Right atrium auricular region (tissue), 2 donors: ENCODE measurements at regions not wholly inside any gene's neighbourhood (a gene's known extent, or its start where the extent isn't known, plus 50 kb on each side); places are given as distances from the start of the nearest gene placed in this dataset.
"Not testable (repeated sequence)": the region's sequence is repeated elsewhere in the genome, so short reads cannot be mapped to it uniquely, and the experiment has no call there.

Experiments used
- DNase-seq: peaks from one replicate; pipeline ENCODE4 v3.0.0-alpha.2; 2019; ENCODE audit warnings: low spot score
- H3K27ac ChIP-seq, 2 donors: fragments of 200-600 bp; sonication (generic); 1 replicate in 1 of 2; 2 replicates in 1 of 2; pipeline ENCODE4 v1.5.1; 2016 to 2019
- H3K27me3 ChIP-seq, 2 donors: fragments of 200-600 bp; sonication (generic); one replicate each; pipeline versions ENCODE4 v1.5.1 to v1.6.0; 2017 to 2019
- H3K36me3 ChIP-seq: fragments of 200-600 bp; sonication (generic); one replicate; pipeline ENCODE4 v1.5.1; 2016
- H3K4me1 ChIP-seq, 2 donors: fragments of 200-600 bp; sonication (generic); one replicate each; pipeline versions ENCODE4 v1.5.1 to v1.6.0; 2017 to 2019
- H3K4me3 ChIP-seq, 2 donors: fragments of 200-600 bp; sonication (generic); 1 replicate in 1 of 2; 2 replicates in 1 of 2; pipeline ENCODE4 v1.5.1; 2017 to 2019; ENCODE audit warnings: mild to moderate bottlenecking in 1 of 2, moderate library complexity in 1 of 2
- H3K9me3 ChIP-seq, 2 donors: fragments of 200-600 bp; sonication (generic); one replicate each; pipeline ENCODE4 v1.5.1; 2019
- TF ChIP-seq, protein P1 (sequence below), 2 donors: fragments of 200-600 bp; sonication (generic); IDR thresholded peaks; one replicate each; pipeline ENCODE4 v1.5.1; 2019; ENCODE audit warnings: antibody characterized with exemption in 2 of 2

DNA sequence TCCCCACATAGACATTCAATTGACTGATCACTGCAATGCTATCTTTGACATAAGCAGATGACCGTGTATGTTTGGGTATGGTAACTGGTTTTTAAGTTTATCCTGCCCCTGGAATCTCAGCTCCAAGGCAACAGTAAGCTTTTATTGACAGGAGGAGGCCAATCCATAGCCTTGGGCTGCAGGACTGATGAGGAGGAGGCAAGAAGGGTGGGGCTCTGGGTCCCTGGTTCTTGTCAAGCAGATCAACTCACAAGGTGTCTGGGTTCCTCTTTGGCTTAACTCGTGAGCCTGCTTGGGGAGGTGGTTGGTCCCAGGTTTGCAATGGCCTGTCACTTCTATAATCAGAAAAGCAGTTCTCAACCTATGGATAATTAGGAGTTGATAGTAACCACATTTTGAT, 113.2 kb upstream of the STX18 start:
- H3K4me3 ChIP-seq, result no peak overlapping the region
- no peaks in the 10 kb centered on the region for H3K36me3 ChIP-seq
- TF ChIP-seq, protein P1, sequence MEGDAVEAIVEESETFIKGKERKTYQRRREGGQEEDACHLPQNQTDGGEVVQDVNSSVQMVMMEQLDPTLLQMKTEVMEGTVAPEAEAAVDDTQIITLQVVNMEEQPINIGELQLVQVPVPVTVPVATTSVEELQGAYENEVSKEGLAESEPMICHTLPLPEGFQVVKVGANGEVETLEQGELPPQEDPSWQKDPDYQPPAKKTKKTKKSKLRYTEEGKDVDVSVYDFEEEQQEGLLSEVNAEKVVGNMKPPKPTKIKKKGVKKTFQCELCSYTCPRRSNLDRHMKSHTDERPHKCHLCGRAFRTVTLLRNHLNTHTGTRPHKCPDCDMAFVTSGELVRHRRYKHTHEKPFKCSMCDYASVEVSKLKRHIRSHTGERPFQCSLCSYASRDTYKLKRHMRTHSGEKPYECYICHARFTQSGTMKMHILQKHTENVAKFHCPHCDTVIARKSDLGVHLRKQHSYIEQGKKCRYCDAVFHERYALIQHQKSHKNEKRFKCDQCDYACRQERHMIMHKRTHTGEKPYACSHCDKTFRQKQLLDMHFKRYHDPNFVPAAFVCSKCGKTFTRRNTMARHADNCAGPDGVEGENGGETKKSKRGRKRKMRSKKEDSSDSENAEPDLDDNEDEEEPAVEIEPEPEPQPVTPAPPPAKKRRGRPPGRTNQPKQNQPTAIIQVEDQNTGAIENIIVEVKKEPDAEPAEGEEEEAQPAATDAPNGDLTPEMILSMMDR (IDR thresholded peaks at IDR 0.05), result no peak
- H3K4me1 ChIP-seq, result no peaks in the 10 kb centered on the region
- no peaks in the 10 kb centered on the region for H3K27me3 ChIP-seq
- H3K9me3 ChIP-seq, result peaks cover 0 to 5% of the 10 kb centered on the region in 2 donors
- no peak overlapping the region for H3K27ac ChIP-seq
- DNase-seq, result no peak

DNA sequence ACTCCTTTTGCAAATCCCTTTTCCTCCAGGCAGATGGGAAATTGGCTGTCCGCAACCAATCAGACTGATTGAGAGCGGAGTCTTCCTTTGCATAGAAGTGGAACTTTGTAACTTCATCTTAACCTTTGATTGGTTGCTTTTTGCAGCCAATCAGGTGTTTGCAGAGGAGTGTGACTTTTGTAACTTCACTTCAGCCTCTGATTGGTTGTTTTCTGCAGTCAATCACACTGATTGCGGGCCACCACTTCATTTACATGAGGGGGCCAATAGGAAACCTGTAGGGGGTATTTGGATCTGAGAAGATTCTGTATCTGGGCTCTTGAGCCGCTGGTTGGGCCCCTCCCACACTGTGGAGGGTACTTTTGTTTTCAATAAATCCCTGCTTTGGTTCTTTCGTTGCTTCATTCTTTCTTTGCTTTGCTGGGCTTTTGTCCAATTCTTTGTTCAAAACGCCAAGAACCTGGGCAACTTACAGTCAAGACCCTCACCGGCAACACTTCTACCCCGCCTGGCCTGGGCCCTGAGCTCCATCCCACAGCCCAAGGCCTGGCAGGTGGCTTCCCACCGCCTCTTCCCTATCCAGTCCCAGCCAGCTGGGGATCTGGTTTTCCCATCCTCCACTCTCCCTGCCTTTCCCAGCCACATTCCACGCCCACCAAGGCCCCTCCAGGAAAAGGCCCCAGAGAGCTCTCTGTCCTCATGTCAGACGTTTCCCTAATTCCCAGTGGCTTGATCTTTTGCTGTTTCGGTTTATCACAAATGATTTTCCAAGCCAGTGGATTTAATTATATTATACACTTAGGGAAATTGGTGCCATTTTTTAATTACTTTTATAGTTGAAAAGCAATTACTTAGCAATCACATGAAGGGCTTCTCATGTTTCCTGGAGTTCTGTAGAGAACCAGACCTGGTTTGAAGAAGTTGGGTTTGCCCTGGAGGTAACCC, 110.2 kb upstream of the STX18 start:
- H3K4me1 ChIP-seq, result no peaks in the 10 kb centered on the region
- DNase-seq, result no peak
- H3K9me3 ChIP-seq, result no peaks in the 10 kb centered on the region
- TF ChIP-seq, protein P1 (IDR thresholded peaks at IDR 0.05), result no peak
- no peaks in the 10 kb centered on the region for H3K36me3 ChIP-seq
- H3K27ac ChIP-seq, result no peak overlapping the region
- no peak overlapping the region for H3K4me3 ChIP-seq
- no peaks in the 10 kb centered on the region for H3K27me3 ChIP-seq

DNA sequence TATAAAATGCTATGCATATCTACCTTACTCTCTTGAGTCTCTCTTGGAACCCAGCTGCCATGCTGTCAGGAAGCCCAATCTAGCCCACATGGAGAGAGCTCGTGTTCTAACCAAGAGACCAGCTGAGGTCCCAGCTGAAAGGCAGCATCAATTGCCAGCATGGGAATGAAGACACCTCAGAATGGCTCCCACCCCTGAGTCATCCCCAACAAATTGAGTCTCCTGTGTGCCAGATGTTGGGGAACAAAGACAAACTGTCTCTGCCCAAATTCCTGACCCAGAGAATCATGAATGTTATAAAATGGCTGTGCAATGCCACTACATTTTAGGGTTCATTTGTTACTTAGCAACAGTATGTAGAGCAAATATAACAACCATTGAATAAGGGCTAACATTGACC, 105.2 kb upstream of the STX18 start:
- H3K4me3 ChIP-seq, result no peak overlapping the region
- H3K36me3 ChIP-seq, result no peaks in the 10 kb centered on the region
- H3K27me3 ChIP-seq, result no peaks in the 10 kb centered on the region
- no peak overlapping the region for H3K27ac ChIP-seq
- DNase-seq, result no peak
- TF ChIP-seq, protein P1 (IDR thresholded peaks at IDR 0.05), result no peak
- H3K9me3 ChIP-seq, result peaks cover 0 to 4% of the 10 kb centered on the region in 2 donors
- no peaks in the 10 kb centered on the region for H3K4me1 ChIP-seq

DNA sequence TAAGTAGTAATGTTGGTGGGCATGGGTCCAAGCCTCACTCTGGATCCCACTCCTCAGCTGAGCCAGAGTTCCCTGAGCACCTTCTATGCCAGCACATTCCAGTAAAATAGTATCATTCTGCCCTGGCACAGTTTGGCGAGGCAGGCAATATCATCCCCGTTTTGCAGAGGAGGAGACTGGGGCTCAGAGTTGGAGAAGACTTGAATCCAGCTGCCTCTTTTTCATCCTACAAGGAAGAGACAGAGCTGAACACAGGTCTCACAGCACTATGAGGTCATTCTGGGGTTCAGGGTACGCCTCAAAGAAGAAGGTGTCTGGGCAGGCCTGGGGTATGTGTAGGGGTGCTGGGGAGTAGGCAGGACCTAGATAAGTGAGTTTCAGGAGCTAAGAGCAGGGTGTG, 103.9 kb upstream of the STX18 start:
- TF ChIP-seq, protein P1 (IDR thresholded peaks at IDR 0.05), result no peak
- Histone ChIP-seq H3K36me3 (no peaks in the 10 kb centered on the region), H3K27me3 (no peaks in the 10 kb centered on the region), H3K4me3 (no peak overlapping the region), H3K27ac (no peak overlapping the region), H3K9me3 (peaks cover 0 to 4% of the 10 kb centered on the region in 2 donors), H3K4me1 (no peaks in the 10 kb centered on the region)
- no peak for DNase-seq

DNA sequence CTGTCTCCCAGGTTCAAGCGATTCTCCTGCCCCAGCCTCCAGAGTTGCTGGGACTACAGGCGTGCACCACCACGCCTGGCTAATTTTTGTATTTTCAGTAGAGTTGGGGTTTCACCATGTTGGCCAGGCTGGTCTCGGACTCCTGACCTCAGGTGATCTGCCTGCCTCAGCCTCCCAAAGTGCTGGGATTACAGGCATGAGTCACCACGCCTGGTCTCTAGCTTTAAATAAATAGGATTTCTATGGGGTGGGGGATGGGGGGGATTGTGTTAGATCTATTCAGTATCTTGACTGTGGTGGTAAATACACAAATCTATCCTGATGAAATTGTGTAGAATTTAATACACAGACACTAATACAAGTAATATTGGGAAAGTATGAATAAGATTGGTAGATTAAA, 102.4 kb upstream of the STX18 start:
- H3K27me3 ChIP-seq, H3K4me3 ChIP-seq, H3K9me3 ChIP-seq, DNase-seq, H3K36me3 ChIP-seq, H3K4me1 ChIP-seq, H3K27ac ChIP-seq: not testable (repeated sequence)

DNA sequence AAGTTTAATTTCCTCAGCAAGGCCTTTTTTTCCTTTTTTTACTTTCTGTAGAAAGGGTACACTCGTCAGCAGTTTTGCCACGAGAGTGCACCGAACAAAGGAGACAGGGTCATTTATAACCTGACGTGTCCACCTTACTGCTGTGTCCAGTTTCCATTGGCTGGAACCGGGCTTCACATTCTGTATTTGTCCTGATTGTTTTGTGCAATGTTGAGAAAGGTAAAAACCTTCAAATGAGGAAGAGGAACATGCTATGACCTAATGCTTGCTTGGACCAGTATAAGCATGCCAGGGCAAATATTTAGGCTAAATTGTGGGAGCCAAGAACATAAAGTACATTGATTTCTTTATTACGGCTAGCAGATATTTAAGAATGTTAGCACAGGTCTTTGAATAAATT, 101.9 kb upstream of the STX18 start:
- not testable (repeated sequence) for H3K27ac ChIP-seq

DNA sequence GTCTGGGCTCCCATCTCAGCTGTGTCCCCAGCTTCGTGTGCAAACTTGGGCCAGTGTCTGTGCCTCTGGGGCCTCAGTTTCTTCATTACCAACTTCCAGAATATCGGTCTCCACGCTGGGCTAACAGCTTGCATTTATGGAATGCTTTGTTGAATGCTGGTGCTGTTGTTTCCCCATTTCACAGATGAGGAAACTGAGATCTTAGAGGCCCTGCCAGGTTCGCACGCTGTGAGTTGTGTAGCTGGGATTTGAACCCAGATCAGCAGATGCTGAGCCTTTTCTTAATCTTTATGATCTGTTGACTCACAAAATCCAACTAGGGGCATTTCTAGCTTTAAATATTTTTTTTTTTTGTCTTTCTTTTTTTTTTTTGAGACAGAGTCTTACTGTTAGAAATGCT, 101.5 kb upstream of the STX18 start:
- DNase-seq, result no peak
- Histone ChIP-seq H3K9me3 (peaks cover 0 to 4% of the 10 kb centered on the region in 2 donors), H3K4me3 (no peak overlapping the region), H3K27me3 (no peaks in the 10 kb centered on the region), H3K36me3 (no peaks in the 10 kb centered on the region), H3K27ac (no peak overlapping the region), H3K4me1 (no peaks in the 10 kb centered on the region)
- TF ChIP-seq, protein P1 (IDR thresholded peaks at IDR 0.05), result no peak

More for the DNA sequence above, 101.9 kb upstream of the STX18 start:
- not testable (repeated sequence) for H3K4me3 ChIP-seq, DNase-seq, H3K9me3 ChIP-seq, H3K36me3 ChIP-seq, H3K27me3 ChIP-seq, H3K4me1 ChIP-seq
